GM11168 (cell line): ENCODE measurements at regions not wholly inside any gene's neighbourhood (a gene's known extent, or its start where the extent isn't known, plus 50 kb on each side); places are given as distances from the start of the nearest gene placed in this dataset.
"Not testable (repeated sequence)": the region's sequence is repeated elsewhere in the genome, so short reads cannot be mapped to it uniquely, and the experiment has no call there.

Source experiments
- in situ Hi-C: fragments of 300-500 bp; cut with MboI; formaldehyde crosslinking; loops from one replicate; pipeline ENCODE4 v1.12.0; 2022; ENCODE audit warnings: low sequenced_read_pairs; ENCODE audit not compliant: unreplicated experiment

DNA sequence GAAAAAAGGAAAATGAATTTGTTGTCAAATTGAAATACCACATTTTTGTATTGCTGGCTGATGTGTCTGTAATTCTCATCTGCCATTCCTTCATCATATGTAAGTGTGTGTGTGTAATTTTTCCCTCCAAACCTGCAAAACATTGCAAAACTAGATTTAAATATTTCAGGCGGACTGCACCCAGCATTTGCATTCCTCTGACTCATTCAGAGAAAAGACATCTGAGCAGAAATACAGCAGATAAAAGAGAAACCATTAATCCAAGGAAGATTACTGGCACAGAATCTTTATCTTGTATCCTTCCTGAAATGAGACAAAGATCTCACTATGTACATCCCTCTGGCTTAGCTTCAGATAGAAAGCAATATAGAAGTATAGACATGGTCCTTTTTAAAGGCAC, 275.3 kb downstream of the TMEM38B start:
- in situ Hi-C loops, result no loop called here

GRCh38 chr9:105971986-105972385, 277.6 kb downstream of the TMEM38B start:
- in situ Hi-C loops, result no loop called here

- in situ Hi-C loops, result no loop called here
These were observed 278.3 kb downstream of the TMEM38B start for GRCh38 chr9:105972466-105973204.

GRCh38 chr9:105973951-105974351, 279.6 kb downstream of the TMEM38B start:
- in situ Hi-C loops, result no loop called here

DNA sequence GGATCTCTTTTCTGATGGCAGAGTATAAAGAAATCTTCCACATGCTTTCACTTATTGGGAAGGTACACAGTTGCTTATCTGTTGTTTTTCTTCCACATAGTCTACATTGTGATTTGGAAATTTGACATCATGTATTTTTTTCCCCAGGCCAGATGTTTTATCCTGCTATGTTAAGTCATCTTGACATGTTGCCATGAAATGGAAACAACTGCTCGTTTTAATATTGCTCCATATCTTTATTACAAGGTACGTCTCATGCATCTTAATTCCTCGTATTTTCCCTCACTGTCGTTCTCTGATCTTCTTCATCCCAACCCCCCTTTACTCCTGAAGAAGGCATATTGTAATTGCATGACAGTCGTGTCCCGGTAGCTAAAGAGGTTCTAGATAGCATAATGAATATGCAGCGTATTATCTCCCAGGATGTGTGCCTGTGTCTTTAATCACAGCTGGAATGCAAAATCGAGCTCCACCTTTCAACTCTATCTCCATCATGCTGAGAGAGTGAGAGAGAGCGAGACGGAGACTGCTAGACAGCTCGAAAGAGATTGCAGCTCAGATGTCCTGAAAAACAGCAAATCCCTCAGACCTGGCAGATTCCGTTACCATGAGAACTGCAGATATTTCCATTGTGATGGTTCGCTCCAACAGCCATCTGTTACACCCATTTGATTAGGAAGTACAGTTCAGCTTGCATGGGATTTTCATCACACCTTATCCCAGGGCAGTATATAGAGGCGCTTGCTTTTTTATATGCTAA, 281.7 kb downstream of the TMEM38B start:
- in situ Hi-C loops, result no loop called here

GRCh38 chr9:105978336-105978735, 284.0 kb downstream of the TMEM38B start:
- in situ Hi-C loops, result no loop called here

DNA sequence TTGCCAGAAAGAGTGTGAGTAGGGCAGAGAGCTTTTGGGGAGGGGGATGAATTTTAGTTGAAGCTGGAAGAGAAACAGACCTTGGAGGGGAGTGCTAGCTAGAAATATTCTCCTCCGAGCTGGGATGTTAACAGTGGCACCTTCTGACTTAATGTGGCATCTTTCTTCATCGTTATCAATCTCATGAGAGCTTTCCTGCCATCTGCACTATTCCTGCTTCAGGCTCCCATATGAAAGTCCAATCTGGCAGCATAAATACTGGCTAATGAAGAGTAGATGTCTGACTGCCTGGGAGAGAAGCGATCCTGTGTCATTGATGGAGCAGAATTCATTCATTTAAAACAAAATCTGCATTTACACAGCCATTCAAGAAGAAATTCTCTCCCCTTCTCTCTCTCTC, 284.5 kb downstream of the TMEM38B start:
- in situ Hi-C loops, result no loop called here

- in situ Hi-C loops, result no loop called here
These were observed 284.9 kb downstream of the TMEM38B start for GRCh38 chr9:105979290-105979689.

- in situ Hi-C loops, result no loop called here
These were observed 290.4 kb downstream of the TMEM38B start for GRCh38 chr9:105984714-105985113.

- in situ Hi-C loops, result no loop called here
These were observed 298.9 kb downstream of the TMEM38B start for GRCh38 chr9:105993116-105993854.

DNA sequence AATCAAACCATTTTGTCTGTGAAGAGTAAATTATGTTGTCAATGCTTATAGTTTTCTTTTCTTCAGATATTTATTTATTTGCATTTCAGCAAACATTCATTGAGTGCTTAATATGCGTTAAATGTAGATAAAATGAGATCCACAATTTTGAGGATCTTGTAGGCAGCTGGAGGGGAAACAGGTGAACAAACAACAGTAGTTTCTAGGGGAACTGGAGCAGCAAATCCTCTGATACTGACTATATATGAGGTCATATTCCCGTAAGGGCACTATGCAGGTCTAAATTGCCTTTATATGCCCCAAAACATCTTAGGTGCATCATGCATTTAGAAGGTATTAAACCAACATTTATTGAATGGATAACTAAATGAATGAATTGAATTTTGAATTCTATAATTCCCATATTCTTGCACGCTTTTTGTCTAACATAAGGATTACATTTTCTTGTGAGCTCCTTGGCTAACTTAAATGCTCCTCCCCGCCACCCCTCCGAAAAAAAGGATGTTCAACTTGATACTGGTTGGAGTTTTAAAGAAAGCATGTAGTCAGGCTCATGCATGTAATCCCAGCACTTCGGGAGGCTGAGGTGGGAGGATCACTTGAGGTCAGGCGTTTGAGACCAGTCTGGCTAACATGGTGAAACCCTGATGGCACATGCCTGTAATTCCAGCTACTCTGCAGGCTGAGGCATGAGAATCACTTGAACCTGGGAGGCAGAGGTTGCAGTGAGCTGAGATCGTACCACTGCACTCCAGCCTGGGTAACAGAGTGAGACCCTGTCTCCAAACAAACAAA, 299.8 kb downstream of the TMEM38B start:
- in situ Hi-C loops, result no loop called here

- in situ Hi-C loops, result no loop called here
These were observed 300.6 kb downstream of the TMEM38B start for GRCh38 chr9:105994970-105995369.

GRCh38 chr9:106017198-106017740, 322.9 kb downstream of the TMEM38B start:
- in situ Hi-C loops, result no loop called here

DNA sequence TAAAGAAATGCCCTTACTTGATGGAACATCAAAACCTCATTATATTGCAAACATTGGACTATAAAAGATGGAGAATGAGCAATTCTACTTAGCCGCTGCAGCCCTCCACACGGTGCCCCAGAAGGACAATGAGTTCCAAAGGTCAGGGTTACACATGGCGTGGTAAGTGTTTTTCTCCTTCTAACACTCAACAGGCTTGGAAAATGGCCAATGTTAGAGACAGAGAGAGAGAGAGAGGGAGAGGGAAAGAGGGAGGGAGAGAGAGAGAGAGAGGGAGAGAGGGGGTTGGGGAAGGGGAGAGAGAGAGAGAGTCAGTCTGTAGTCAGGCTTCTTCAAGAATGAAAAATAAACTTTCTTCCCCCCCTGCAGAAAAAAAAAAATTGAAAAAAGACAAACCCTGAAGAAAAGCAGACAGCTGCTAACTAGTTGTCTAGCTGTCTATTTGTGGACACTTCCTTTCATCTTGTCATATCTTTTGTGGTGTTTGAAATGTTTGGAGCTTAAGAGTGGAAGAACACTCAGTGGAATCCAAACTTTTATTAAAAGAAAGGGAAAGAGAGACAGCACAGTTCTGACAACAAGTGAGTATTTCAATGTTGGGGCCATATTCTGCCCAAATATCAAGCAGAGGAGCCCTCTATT, 324.8 kb downstream of the TMEM38B start:
- in situ Hi-C loops, result no loop called here

- in situ Hi-C loops, result no loop called here
These were observed 325.4 kb downstream of the TMEM38B start for GRCh38 chr9:106019702-106020101.

DNA sequence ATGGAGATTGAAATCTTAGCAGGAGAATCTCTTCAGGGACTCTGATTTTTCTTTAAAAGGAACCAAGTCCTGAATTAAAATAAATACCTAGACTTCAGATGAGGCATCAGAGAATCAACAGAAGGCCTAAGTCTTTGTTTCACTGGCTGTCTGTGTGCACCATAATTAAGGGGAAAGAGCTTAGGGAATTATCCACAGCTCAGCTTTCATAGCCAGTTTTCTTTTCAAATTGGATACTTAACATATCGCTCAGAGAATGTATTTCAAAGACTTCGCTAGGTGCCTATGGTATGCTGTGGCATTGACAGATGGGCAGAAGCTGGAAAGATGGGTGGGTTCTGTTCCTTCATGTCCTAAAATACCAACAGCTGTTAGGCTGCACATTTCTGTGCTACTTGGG, 325.8 kb downstream of the TMEM38B start:
- in situ Hi-C loops, result no loop called here

- in situ Hi-C loops, result no loop called here
These were observed 329.1 kb downstream of the TMEM38B start for GRCh38 chr9:106023455-106023854.

DNA sequence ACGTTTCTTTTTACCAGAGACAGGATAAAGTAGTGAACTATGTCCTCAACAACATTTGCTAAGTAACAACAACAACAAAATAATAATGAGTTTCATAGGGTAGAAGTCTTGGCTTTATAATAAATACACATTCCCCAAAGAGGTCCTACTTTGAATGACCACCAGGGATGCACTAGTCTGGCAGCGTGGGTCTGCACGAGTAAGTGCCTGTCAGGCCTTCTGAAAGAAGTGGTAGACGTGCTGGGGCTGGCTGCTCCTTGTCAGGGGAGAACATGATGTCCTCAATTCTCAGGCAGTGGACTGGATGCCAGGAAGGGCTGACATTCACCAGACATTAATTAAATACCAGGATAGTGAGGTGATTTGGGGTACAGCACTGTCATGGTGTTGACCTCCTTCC, 331.1 kb downstream of the TMEM38B start:
- in situ Hi-C loops, result no loop called here

GRCh38 chr9:106030146-106030545, 335.8 kb downstream of the TMEM38B start:
- in situ Hi-C loops, result not testable (repeated sequence)

GRCh38 chr9:106032978-106033377, 338.6 kb downstream of the TMEM38B start:
- in situ Hi-C loops, result no loop called here
